GM19328 (cell line): ENCODE measurements at regions not wholly inside any gene's neighbourhood (a gene's known extent, or its start where the extent isn't known, plus 50 kb on each side); places are given as distances from the start of the nearest gene placed in this dataset.
"Not testable (repeated sequence)": the region's sequence is repeated elsewhere in the genome, so short reads cannot be mapped to it uniquely, and the experiment has no call there.

Source experiments
- ATAC-seq: cut with Tn5 transposase; IDR thresholded peaks from one replicate; pipeline ENCODE4 v1.9.1; 2021; ENCODE audit warnings: mild to moderate bottlenecking, moderate library complexity; ENCODE audit not compliant: unreplicated experiment

- ATAC-seq: no peak
These were observed 57.9 kb downstream of the PYDC2 start for GRCh38 chr3:191518861-191519260.

- no peak for ATAC-seq
These were observed 60.1 kb downstream of the PYDC2 start for GRCh38 chr3:191521055-191521454.

GRCh38 chr3:191523148-191523547 lies 62.2 kb downstream of the PYDC2 start:
- ATAC-seq: no peak

- ATAC-seq: no peak
These were observed 67.6 kb downstream of the PYDC2 start for GRCh38 chr3:191528589-191528988.

GRCh38 chr3:191529992-191530391 lies 69.0 kb downstream of the PYDC2 start:
- no peak for ATAC-seq

- ATAC-seq: no peak
These were observed 70.5 kb downstream of the PYDC2 start for GRCh38 chr3:191531434-191531972.

GRCh38 chr3:191543018-191543417 lies 82.1 kb downstream of the PYDC2 start:
- no peak for ATAC-seq

GRCh38 chr3:191543897-191544296 lies 82.9 kb downstream of the PYDC2 start:
- ATAC-seq: no peak

- ATAC-seq: no peak
These were observed 88.4 kb downstream of the PYDC2 start for GRCh38 chr3:191549357-191549756.

GRCh38 chr3:191555037-191555436 lies 94.1 kb downstream of the PYDC2 start:
- no peak for ATAC-seq

- no peak for ATAC-seq
These were observed 96.4 kb downstream of the PYDC2 start for GRCh38 chr3:191557322-191557721.

GRCh38 chr3:191563722-191564121 lies 102.8 kb downstream of the PYDC2 start:
- ATAC-seq: no peak

GRCh38 chr3:191566469-191566868 lies 105.5 kb downstream of the PYDC2 start:
- no peak for ATAC-seq

- no peak for ATAC-seq
These were observed 107.2 kb downstream of the PYDC2 start for GRCh38 chr3:191568206-191568605.

GRCh38 chr3:191592105-191592504 lies 131.1 kb downstream of the PYDC2 start:
- ATAC-seq: no peak

- ATAC-seq: no peak
These were observed 132.5 kb downstream of the PYDC2 start for GRCh38 chr3:191593486-191593885.

GRCh38 chr3:191615511-191615910 lies 154.5 kb downstream of the PYDC2 start:
- not testable (repeated sequence) for ATAC-seq

GRCh38 chr3:191624299-191624698 lies 163.3 kb downstream of the PYDC2 start:
- ATAC-seq: no peak

GRCh38 chr3:191627064-191627463 lies 166.1 kb downstream of the PYDC2 start:
- ATAC-seq: no peak

GRCh38 chr3:191628571-191628970 lies 167.6 kb downstream of the PYDC2 start:
- no peak for ATAC-seq

GRCh38 chr3:191631496-191631895 lies 170.5 kb downstream of the PYDC2 start:
- ATAC-seq: no peak

GRCh38 chr3:191634902-191635301 lies 173.9 kb downstream of the PYDC2 start:
- ATAC-seq: no peak

- ATAC-seq: no peak
These were observed 176.6 kb downstream of the PYDC2 start for GRCh38 chr3:191637611-191638010.
